GM23248 (cell line): ENCODE measurements at regions not wholly inside any gene's neighbourhood (a gene's known extent, or its start where the extent isn't known, plus 50 kb on each side); places are given as distances from the start of the nearest gene placed in this dataset.

ENCODE experiments used
- DNase-seq: peaks from one replicate; pipeline ENCODE4 v3.0.0-alpha.2; 2015
- H2AFZ ChIP-seq: fragments of 200-600 bp; sonication (generic); 2 replicates; pipeline ENCODE4 v1.6.1; 2016; ENCODE audit warnings: antibody characterized with exemption
- H3F3A ChIP-seq: fragments of 200-600 bp; sonication (generic); 2 replicates; pipeline ENCODE4 v1.6.1; 2016; ENCODE audit warnings: mild to moderate bottlenecking, antibody characterized with exemption, mixed run types; ENCODE audit not compliant: insufficient read depth
- H3K27ac ChIP-seq: fragments of 200-600 bp; sonication (generic); 2 replicates; pipeline ENCODE4 v1.5.1; 2016; ENCODE audit warnings: mild to moderate bottlenecking
- H3K27me3 ChIP-seq: fragments of 200-600 bp; sonication (generic); replicated peaks from 2 replicates; pipeline ENCODE4 v1.6.1; 2016; ENCODE audit warnings: mild to moderate bottlenecking; ENCODE audit not compliant: insufficient read depth
- H3K36me3 ChIP-seq: fragments of 200-600 bp; sonication (generic); 2 replicates; pipeline ENCODE4 v1.6.1; 2016; ENCODE audit warnings: low read depth, mild to moderate bottlenecking
- H3K4me1 ChIP-seq: fragments of 200-600 bp; sonication (generic); 2 replicates; pipeline ENCODE4 v1.6.1; 2016; ENCODE audit warnings: mild to moderate bottlenecking; ENCODE audit not compliant: insufficient read depth
- H3K4me2 ChIP-seq: fragments of 200-600 bp; sonication (generic); one replicate; pipeline ENCODE4 v1.6.1; 2016; ENCODE audit warnings: mild to moderate bottlenecking; ENCODE audit not compliant: unreplicated experiment
- H3K4me3 ChIP-seq: fragments of 200-600 bp; sonication (generic); 2 replicates; pipeline ENCODE4 v1.5.1; 2016; ENCODE audit warnings: mild to moderate bottlenecking
- H3K79me2 ChIP-seq: fragments of 200-600 bp; sonication (generic); 2 replicates; pipeline ENCODE4 v1.6.1; 2016; ENCODE audit warnings: mild to moderate bottlenecking; ENCODE audit not compliant: insufficient read depth
- H3K9ac ChIP-seq: fragments of 200-600 bp; sonication (generic); 2 replicates; pipeline ENCODE4 v1.6.1; 2016; ENCODE audit warnings: mild to moderate bottlenecking
- H3K9me2 ChIP-seq: fragments of 200-600 bp; sonication (generic); 2 replicates; pipeline ENCODE4 v1.6.1; 2016; ENCODE audit warnings: mixed run types, mild to moderate bottlenecking, moderate library complexity; ENCODE audit not compliant: insufficient read depth
- H3K9me3 ChIP-seq: fragments of 200-600 bp; sonication (generic); one replicate; pipeline ENCODE4 v1.6.1; 2017; ENCODE audit warnings: low read depth
- H4K20me1 ChIP-seq: fragments of 200-600 bp; sonication (generic); 2 replicates; pipeline ENCODE4 v1.6.0; 2016; ENCODE audit not compliant: insufficient read depth
- EZH2 ChIP-seq: fragments of 200-600 bp; sonication (generic); IDR thresholded peaks from 2 replicates; pipeline ENCODE4 v1.6.1; 2018; ENCODE audit warnings: antibody characterized with exemption, mild to moderate bottlenecking; ENCODE audit not compliant: insufficient read depth, poor library complexity, severe bottlenecking
- EZH2phosphoT487 ChIP-seq: fragments of 200-600 bp; sonication (generic); IDR thresholded peaks from 2 replicates; pipeline ENCODE4 v1.6.1; 2018; ENCODE audit warnings: antibody characterized with exemption, moderate library complexity, mild to moderate bottlenecking, low read depth; ENCODE audit not compliant: insufficient read depth
- WGBS, 2 experiments: methylation state at CpG; one replicate each; pipeline ENCODE4 v1.1.6; 2015 to 2017; ENCODE audit warnings: low lambda C conversion rate in 2 of 2, low coverage in 1 of 2; ENCODE audit errors: missing lambda C conversion rate in 2 of 2; 5-methylcytosine and 5-hydroxymethylcytosine counted together
- in situ Hi-C: fragments of 300-500 bp; cut with MboI; formaldehyde crosslinking; loops from 2 replicates; pipeline ENCODE4 v1.15.0; 2020

- H3F3A ChIP-seq = no peaks in the 10 kb centered on the region
- no peaks in the 10 kb centered on the region for H3K36me3 ChIP-seq
- H4K20me1 ChIP-seq = no peaks in the 10 kb centered on the region
- H3K27me3 ChIP-seq = no peaks in the 10 kb centered on the region; the same call in 1 of the 2 replicates
- no peaks in the 10 kb centered on the region for H3K9me3 ChIP-seq
- no peak for TF ChIP-seq EZH2
- TF ChIP-seq EZH2phosphoT487 = no peak
- no peak overlapping the region for H3K9ac ChIP-seq
- in situ Hi-C loops = no loop called here
- H3K4me2 ChIP-seq = no peak overlapping the region
- H3K4me1 ChIP-seq = no peaks in the 10 kb centered on the region
- no peak overlapping the region for H2AFZ ChIP-seq
- 62% methylated on average over 3 of the region's 3 CpGs for WGBS, 2 experiments
- no peak overlapping the region for H3K4me3 ChIP-seq
- H3K27ac ChIP-seq = no peak overlapping the region
- no peaks in the 10 kb centered on the region for H3K9me2 ChIP-seq
- DNase-seq = no peak
- H3K79me2 ChIP-seq = no peaks in the 10 kb centered on the region
Observed at GRCh38 chr3:22349215-22349851, 598.3 kb upstream of the ZNF385D start.

DNA sequence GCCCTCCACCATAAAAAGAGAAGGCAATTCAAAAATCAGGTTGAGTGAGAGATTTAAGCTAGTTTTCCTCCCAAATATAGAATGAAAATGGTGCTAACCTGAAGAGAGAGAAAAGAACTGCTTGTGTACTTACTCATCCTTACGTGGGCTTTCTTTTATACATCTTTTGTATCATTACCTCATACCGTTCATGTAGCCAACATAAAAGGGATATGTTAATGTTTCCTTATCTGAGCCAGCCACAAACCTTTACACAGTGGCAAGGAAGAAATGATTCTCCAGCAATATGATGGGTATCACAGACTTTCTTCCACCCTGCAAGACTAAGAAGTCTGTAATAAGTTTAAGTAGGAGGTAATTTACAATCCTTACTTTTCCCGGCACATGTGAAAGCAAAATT lies 600.8 kb upstream of the ZNF385D start:
- no peak for DNase-seq
- no peaks in the 10 kb centered on the region for H3K4me1 ChIP-seq
- H3K9ac ChIP-seq = no peak overlapping the region
- H3K9me3 ChIP-seq = no peaks in the 10 kb centered on the region
- WGBS, 2 experiments = 65 to 69% methylated on average over 3 of the region's 3 CpGs
- no peaks in the 10 kb centered on the region for H3F3A ChIP-seq
- H3K27me3 ChIP-seq = no peaks in the 10 kb centered on the region
- no peaks in the 10 kb centered on the region for H3K9me2 ChIP-seq
- no peaks in the 10 kb centered on the region for H4K20me1 ChIP-seq
- no peak overlapping the region for H3K27ac ChIP-seq
- in situ Hi-C loops = no loop called here
- TF ChIP-seq EZH2 (no peak), EZH2phosphoT487 (no peak)
- H3K4me2 ChIP-seq = no peak overlapping the region
- no peak overlapping the region for H2AFZ ChIP-seq
- no peaks in the 10 kb centered on the region for H3K36me3 ChIP-seq
- no peaks in the 10 kb centered on the region for H3K79me2 ChIP-seq
- no peak overlapping the region for H3K4me3 ChIP-seq

DNA sequence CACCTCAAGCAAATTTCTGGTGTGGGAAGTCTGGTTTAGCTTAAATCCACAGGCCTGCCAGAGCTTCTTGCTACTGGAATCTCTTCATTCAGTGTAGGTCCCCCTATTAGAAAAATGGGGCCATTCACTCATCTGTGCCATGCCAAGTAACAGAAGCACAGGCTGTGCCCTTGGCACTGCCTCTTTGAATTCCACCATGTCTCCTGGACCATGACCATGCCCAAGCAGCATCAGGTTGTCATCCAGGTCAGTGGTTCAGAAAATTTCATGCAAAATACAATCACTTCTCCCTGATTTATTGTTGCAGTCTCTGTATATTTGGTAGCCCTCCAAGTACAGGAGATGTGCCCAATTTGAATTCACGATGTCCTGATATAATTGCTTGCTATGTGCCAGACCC lies 602.1 kb upstream of the ZNF385D start:
- 4 to 7% methylated on average over 1 of the region's 1 CpG for WGBS, 2 experiments
- H3K27ac ChIP-seq = no peak overlapping the region

GRCh38 chr3:22358334-22358733 lies 607.3 kb upstream of the ZNF385D start:
- H3K27ac ChIP-seq = no peak overlapping the region
- H3K27me3 ChIP-seq = no peaks in the 10 kb centered on the region
- H3K4me1 ChIP-seq = peaks cover 19% of the 10 kb centered on the region
- no peaks in the 10 kb centered on the region for H3K79me2 ChIP-seq
- H3K4me2 ChIP-seq = no peak overlapping the region
- no peak overlapping the region for H3K9ac ChIP-seq
- no peaks in the 10 kb centered on the region for H3K9me3 ChIP-seq
- no peak overlapping the region for H3K4me3 ChIP-seq
- TF ChIP-seq EZH2phosphoT487 (no peak), EZH2 (no peak)
- WGBS, 2 experiments = 53 to 64% methylated on average over 1 of the region's 1 CpG
- no peaks in the 10 kb centered on the region for H3K9me2 ChIP-seq
- no peak overlapping the region for H2AFZ ChIP-seq
- no peak for DNase-seq
- in situ Hi-C loops = no loop called here
- H3F3A ChIP-seq = 0 out of 2 replicates have a peak, but pooled peaks cover 11% of the 10 kb centered on the region
- no peaks in the 10 kb centered on the region for H4K20me1 ChIP-seq
- no peaks in the 10 kb centered on the region for H3K36me3 ChIP-seq

More for the DNA sequence above, 602.1 kb upstream of the ZNF385D start:
- Histone ChIP-seq H2AFZ (no peak overlapping the region), H3K9me2 (no peaks in the 10 kb centered on the region), H3K4me2 (no peak overlapping the region), H4K20me1 (no peaks in the 10 kb centered on the region), H3K4me1 (no peaks in the 10 kb centered on the region), H3F3A (no peaks in the 10 kb centered on the region), H3K79me2 (no peaks in the 10 kb centered on the region), H3K9ac (no peak overlapping the region), H3K27me3 (no peaks in the 10 kb centered on the region), H3K9me3 (no peaks in the 10 kb centered on the region), H3K4me3 (no peak overlapping the region), H3K36me3 (no peaks in the 10 kb centered on the region)
- no peak for DNase-seq
- TF ChIP-seq EZH2 (no peak), EZH2phosphoT487 (no peak)
- in situ Hi-C loops = no loop called here
